ENCODE measurements at regions not wholly inside any gene's neighbourhood (a gene's known extent, or its start where the extent isn't known, plus 50 kb on each side); places are given as distances from the start of the nearest gene placed in this dataset.

GRCh38 chr2:43009448-43009847, 217.0 kb downstream of the ZFP36L2 start:
- Histone ChIP-seq H3K27me3 (replicated peaks; ENCODE audit: insufficient read depth, low read depth, low read length, poor library complexity) (no peaks in the 10 kb centered on the region), H3K27ac (ENCODE audit: low read depth, low read length, poor library complexity, severe bottlenecking) (no peak overlapping the region), H3K4me1 (ENCODE audit: insufficient read depth, low read length, poor library complexity, severe bottlenecking) (no peaks in the 10 kb centered on the region), H3K9me3 (ENCODE audit: low read depth, low read length, poor library complexity, severe bottlenecking) (no peaks in the 10 kb centered on the region), H3K4me3 (ENCODE audit: low read depth, low read length, poor library complexity, severe bottlenecking) (no peak overlapping the region), H3K36me3 (ENCODE audit: insufficient read depth, low read length, poor library complexity, severe bottlenecking) (no peaks in the 10 kb centered on the region)
- no TSS peak for BruUV-seq (replicated peaks)
- DNase-seq (ENCODE audit: low spot score): no peak
- CTCF ChIA-PET: interaction anchor here (0.6 kb wide), 1 partner anchor 445 kb away, joined by 3 read pairs; no protein-coding TSS in a partner anchor
- intact Hi-C loops (cut with micrococcal nuclease; ENCODE audit: unreplicated experiment): no loop called here
- TF ChIP-seq CTCF (conservative IDR thresholded peaks at IDR 0.05; ENCODE audit: low read depth, low read length) (no peak), EZH2 (IDR thresholded peaks at IDR 0.05; ENCODE audit: borderline replicate concordance, low read depth, low read length, poor library complexity, severe bottlenecking) (no peak)
- POLR2A ChIA-PET (ENCODE audit: low non-redundant PET): no interaction called here

- Histone ChIP-seq H3K9me3 (ENCODE audit: low read depth, low read length, poor library complexity, severe bottlenecking) (no peaks in the 10 kb centered on the region), H3K27ac (ENCODE audit: low read depth, low read length, poor library complexity, severe bottlenecking) (no peak overlapping the region), H3K27me3 (replicated peaks; ENCODE audit: insufficient read depth, low read depth, low read length, poor library complexity) (no peaks in the 10 kb centered on the region), H3K4me1 (ENCODE audit: insufficient read depth, low read length, poor library complexity, severe bottlenecking) (no peaks in the 10 kb centered on the region), H3K36me3 (ENCODE audit: insufficient read depth, low read length, poor library complexity, severe bottlenecking) (no peaks in the 10 kb centered on the region), H3K4me3 (ENCODE audit: low read depth, low read length, poor library complexity, severe bottlenecking) (no peak overlapping the region)
- intact Hi-C loops (cut with micrococcal nuclease; ENCODE audit: unreplicated experiment): no loop called here
- TF ChIP-seq CTCF (conservative IDR thresholded peaks at IDR 0.05; ENCODE audit: low read depth, low read length) (no peak), EZH2 (IDR thresholded peaks at IDR 0.05; ENCODE audit: borderline replicate concordance, low read depth, low read length, poor library complexity, severe bottlenecking) (no peak)
- POLR2A ChIA-PET (ENCODE audit: low non-redundant PET): no interaction called here
- CTCF ChIA-PET: no interaction called here
- BruUV-seq (replicated peaks): no TSS peak
- DNase-seq (ENCODE audit: low spot score): no peak
Measured at GRCh38 chr2:43008388-43008787, 216.0 kb upstream of the HAAO start.

GRCh38 chr2:43007901-43008300, 215.5 kb upstream of the HAAO start:
- Histone ChIP-seq H3K27ac (ENCODE audit: low read depth, low read length, poor library complexity, severe bottlenecking) (no peak overlapping the region), H3K9me3 (ENCODE audit: low read depth, low read length, poor library complexity, severe bottlenecking) (no peaks in the 10 kb centered on the region), H3K36me3 (ENCODE audit: insufficient read depth, low read length, poor library complexity, severe bottlenecking) (no peaks in the 10 kb centered on the region), H3K27me3 (replicated peaks; ENCODE audit: insufficient read depth, low read depth, low read length, poor library complexity) (no peaks in the 10 kb centered on the region), H3K4me1 (ENCODE audit: insufficient read depth, low read length, poor library complexity, severe bottlenecking) (no peaks in the 10 kb centered on the region), H3K4me3 (ENCODE audit: low read depth, low read length, poor library complexity, severe bottlenecking) (no peak overlapping the region)
- no TSS peak for BruUV-seq (replicated peaks)
- CTCF ChIA-PET: interaction anchor here (0.6 kb wide), 1 partner anchor 35 kb away, joined by 7 read pairs; no protein-coding TSS in a partner anchor
- POLR2A ChIA-PET (ENCODE audit: low non-redundant PET): no interaction called here
- intact Hi-C loops (cut with micrococcal nuclease; ENCODE audit: unreplicated experiment): no loop called here
- TF ChIP-seq EZH2 (IDR thresholded peaks at IDR 0.05; ENCODE audit: borderline replicate concordance, low read depth, low read length, poor library complexity, severe bottlenecking) (no peak), CTCF (conservative IDR thresholded peaks at IDR 0.05; ENCODE audit: low read depth, low read length) (no peak)
- no peak for DNase-seq (ENCODE audit: low spot score)
